Esophagus mucosa (tissue), 1 donor: ENCODE measurements at regions not wholly inside any gene's neighbourhood (a gene's known extent, or its start where the extent isn't known, plus 50 kb on each side); places are given as distances from the start of the nearest gene placed in this dataset.
A peak's percentile ranks its signal among the peaks of the same experiment; 100 is the strongest.
"Not testable (repeated sequence)": the region's sequence is repeated elsewhere in the genome, so short reads cannot be mapped to it uniquely, and the experiment has no call there.

Source experiments
- ATAC-seq: fragments of 200-7000 bp; cut with Tn5 transposase; one replicate; pipeline ENCODE4 v1.9.1; 2020
- donor health status: DM: yes; HTN: yes; CAD: no.

DNA sequence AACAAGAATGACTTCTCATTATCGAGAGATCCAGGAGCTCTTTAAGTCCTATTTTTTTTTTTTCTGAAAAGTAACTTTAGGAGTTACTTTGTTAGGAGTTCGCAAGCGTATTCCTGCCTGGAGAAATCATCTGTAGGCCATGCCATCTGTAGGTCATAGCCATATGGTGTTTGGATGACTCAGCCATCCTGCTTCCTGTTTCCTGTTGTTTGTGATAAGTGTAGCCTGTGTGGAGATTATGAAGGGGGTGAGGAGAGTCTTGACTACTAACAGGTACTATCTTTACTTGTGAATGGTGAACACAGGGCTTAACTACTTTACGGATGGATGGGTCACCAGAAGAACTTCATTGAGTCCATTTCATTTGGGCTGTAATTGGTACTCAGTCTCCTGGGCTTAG is 327.2 kb downstream of the PTPRU start:
- ATAC-seq, result no peak

DNA sequence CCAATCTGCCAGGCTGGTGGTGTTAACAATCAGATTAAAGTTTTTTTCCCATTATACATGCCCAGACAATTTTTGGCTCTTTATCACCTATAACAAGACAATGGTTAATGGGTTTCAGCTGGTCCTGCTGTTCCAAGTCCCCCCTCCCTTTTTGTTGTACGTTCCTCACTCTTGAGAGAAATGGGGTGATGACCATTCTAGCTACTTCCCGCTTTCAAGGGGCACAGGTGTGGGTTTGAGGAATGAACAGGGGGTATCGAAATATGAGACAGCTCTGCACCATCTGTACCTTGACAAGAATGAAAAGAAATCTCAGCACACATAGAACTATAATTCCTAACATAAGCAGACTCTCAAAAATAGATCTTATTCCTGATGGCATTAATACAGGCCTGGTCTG is 326.8 kb downstream of the PTPRU start:
- ATAC-seq, result no peak

DNA sequence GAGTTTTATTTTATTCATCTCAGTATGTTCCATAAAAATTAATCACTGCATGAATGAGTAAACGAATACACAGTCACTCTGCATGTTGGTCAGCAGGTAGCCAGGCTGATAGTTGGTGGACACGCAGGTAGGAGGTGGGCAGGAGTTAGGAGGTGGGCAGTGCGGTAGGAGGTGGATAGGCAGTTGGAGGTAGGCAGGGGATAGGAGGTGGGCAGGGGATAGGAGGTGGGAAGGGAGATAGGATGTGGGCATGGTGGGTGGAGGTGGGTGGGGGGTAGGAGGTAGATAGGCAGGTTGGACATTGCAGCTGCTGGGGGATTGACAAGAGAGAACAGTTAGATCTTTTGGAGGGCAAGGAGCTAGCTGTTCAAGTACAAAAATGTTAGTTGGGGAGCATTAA is 322.7 kb downstream of the PTPRU start:
- ATAC-seq, result no peak

DNA sequence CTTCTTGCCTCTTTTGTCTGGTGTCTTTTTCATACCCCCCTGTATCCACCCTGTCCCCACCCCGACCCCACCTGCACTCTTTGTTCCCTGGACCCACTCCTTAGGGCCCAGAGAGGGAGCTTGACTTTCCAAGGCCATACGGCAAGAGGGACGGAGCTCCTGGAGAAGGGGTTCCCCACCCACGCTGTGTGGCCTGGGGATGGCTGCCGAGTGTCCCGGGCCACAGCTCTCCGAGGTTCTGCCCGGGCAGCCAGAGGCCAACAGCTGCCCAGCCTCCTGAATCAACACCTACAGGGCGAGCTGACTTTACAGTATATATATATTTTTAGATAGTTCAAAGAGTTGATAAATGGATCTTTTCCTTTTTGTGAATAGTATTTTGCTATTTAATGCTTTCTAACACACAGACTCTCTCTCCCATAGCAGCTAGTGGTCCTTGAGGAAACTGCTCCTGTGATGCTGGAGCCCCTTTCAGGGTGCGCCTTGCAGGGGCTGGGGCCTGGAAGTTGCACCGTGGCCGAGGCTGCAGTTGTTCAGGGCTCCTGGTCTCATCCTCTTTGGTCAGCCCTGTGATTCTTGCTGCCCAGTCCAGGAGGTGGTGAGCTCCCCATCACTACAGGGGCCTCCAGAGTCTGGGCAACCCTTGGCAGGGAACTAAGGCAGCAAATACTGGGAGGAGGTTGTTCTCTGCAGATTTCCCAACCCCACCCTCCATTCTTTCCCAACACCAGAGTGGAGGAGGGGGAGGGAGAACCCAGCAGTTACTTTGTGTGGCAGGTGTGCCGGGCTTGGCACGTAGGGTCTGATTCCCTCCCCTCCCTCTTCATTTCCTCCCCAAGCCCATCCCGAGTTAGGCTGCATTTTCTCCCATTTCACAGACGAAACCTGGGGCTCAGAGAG is 321.6 kb downstream of the PTPRU start:
- no peak for ATAC-seq

DNA sequence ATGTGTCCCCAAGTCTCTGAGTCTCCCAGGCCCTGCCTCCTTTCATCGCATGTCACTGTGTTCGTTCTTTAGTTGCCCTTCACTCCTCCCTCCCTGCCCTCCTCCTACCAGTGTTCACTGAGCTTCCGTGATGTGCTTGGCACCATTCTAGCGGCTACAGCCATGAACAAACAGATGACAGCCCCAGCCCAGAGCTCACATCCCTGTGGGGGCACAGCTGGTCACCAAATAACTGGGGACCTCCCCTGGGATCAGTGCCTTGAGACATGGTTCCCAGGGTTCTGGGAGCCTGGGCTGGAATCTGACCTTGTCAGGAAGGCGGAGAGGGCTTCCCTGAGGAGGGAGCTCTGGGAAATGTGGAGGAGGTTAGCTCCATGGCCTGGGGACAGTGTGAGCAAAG is 320.7 kb downstream of the PTPRU start:
- no peak for ATAC-seq

DNA sequence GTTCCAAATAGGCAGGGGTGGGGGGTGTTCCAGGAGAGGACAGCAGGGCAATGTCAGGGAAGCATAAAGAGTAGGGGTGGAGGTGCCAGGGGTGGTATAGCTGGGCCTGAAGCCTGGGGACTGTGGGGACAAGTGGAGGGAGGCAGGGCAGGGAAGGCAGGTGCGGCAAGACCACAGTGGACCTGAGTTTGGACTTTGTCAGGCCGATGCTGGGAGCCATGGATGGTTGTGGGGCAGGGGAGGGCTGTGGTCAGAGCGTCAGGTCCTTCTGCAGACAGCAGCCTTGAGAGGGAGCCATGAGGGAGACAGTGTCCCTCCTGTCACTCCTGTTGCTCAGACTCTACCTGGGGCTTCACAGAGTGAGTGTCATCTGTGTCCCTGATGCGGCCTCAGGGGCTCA is 320.3 kb downstream of the PTPRU start:
- ATAC-seq, result no peak

DNA sequence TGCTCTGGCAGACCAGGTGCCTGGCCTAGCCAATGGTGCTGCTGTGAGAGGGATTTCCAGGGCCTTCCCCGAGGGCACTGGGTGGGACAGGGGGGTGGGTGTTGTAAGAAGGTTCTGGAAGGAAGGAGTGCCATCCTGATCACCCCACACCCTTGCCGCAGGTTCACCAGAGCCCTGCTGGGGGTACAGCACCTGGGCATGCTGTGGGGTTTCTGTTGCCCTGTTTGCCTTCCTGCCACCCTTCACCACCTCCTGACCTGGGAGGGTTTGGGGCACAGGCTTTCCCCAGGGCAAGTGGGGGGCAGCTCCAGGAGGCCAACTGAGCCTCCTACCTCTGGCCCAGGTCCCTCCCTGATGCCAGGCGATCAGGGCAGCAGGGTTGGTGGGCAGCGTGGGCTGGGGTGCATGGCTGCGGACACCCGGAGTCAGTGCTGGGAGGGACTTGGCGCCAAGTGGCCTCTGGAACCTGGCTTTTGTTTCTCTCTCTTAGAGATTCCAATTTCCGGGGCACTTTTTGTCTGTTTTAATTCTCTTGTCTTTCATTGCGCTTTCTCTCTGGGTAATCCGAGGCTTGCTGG is 318.8 kb downstream of the PTPRU start:
- ATAC-seq, result no peak

DNA sequence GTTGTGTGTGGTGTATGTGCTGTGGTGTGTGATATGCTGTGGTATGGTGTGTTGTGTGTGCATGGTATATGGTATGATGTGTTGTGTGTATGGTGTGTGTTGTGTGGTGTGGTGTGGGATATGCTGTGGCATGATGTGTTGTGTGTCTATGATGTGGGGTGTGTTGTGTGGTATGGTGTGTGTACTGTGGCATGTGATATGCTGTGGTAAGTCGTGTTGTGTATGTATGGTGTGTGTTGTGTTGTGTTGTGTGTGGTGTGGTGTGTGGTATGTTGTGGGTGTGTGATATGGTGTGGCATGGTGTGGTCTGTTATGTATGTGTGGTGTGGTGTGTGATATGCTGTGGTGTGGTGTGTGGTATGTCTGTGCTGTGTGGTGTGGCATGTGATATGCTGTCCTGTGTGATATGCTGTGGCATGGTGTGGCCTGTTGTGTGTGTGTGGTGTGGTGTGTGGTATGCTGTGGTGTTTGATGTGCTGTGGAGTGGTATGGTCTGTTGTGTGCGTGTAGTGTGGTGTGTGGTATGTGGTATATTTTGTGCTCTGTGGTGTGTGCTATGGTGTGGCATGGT is 318.0 kb downstream of the PTPRU start:
- ATAC-seq, result no peak

DNA sequence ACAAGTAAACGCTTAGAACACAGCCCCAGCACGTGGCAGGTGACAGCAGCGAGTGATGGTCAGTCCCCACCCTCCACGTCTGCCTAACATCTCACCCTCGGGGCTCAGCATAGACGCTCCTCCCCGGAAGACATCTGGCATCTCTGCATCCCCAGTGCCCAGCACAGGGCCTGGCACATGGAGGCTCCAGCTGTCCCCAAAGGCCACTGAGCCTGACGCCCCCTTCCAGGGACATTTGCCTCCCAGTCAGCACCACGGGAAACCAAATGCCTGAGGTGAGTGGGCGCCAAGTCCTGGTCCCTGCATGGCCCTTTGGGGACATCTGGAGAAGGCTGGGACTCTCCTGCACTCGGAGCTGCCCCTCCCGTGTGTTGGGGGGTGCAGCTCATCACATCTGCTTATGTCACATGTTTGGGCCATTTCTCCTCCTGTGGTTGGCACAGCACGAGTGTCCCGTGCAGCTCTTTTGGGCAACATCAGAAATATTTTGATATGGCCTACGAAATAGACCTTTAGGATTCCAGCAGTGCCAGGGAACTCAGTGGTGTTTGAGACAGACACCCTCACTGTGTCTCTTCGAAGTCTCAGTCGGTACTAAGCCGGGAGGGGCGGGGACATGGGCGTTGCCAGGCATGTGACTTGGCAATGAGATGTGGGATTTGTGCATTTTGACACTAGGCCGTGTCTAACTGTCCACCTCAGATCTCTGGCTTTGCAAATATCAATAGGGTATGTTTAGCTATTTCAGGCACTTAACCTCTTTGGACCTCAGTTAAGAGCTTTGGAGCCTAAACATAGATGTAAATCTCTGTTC is 315.0 kb downstream of the PTPRU start:
- no peak for ATAC-seq

DNA sequence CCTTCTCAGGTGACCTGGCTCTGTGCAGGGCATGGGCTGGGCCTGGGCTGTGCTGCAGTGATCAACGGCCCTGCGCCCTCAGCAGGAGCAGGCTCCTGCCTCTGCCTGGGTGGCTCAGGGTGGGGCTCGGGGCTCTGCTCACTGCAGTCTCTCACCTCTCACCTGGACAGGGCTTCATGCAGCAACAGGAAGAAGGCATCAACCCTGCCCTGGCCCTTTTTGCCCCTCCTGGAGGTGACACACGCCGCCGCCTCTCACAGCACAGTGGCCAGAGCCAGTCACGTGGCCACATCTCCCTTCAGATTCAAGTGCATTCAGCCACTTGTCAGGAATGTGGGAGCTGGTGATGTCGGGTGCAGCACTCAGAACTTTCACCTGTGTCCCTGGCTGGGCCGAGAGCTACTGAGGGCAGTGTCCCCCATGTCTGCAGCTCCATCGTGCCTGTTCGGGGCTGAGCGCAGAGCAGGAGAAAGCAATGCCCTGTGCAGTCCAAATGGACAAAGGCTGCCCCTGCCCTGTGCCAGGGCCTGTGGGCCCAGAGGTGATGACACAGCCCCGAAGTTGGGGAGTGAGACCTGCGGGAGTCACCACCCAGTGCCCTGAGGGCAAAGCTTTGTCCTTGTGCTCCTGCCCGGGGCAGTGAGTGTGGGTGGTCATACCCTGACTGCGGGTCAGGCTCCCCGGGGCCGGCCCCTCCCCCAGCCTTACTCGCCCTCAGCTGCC is 314.0 kb downstream of the PTPRU start:
- peak; percentile 68 for ATAC-seq

DNA sequence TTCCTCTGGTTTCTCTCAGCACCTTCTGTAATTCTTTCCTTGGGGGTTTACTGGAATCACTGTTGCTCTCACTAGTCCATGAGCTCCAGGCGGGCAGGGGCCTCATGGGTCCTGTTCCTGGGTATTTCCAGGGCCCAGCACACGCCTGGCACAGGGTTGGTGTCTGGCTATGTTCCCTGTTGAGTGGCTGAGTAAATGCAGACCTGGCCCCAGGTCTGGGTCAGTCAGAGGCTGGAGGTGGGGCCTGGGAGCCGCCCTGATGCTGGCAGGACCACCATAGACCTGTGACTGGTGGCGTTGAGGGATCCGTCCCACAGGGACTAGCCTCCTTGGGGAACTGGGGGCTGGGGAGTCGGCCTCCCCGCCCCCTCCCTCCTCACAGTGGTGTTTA is 313.4 kb downstream of the PTPRU start:
- not testable (repeated sequence) for ATAC-seq

DNA sequence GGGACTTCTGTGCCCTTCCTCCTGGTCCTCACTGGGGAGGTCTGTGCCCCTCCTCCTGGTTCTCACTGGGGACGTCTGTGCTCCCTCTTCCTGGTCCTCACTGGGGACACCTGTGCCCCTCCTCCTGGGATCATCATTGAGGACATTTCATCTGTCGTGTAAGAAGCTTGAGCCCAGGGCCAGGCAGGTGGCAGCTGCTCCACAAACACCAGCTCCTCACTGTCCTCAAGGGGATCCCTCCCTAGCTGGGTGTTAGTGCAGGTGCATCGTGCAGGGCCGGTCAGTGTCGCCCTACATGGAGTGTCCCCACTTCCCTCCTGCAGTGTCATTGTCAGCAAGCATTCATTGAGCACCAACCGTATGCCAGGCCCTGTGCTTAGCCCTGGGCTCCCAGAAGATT is 312.7 kb downstream of the PTPRU start:
- ATAC-seq, result no peak

DNA sequence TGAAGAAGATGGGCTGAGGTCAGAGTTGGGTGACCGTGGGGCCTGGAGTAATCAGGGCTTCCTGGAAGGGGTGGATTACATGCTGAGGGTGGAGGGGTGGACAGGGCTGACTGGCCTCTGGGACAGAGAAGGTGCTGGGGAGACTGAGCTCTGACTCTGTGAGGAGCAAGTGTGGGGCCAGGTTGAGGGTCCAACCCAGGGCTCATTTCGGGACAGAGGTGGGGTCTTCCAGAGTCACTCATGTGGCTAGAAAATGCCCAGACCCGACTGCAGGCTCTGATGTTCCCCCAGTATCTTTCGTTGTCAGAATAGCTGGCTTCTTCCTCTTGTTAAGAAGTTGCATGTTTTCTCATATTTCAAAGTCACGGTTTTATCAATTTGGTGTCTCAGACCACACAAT is 311.8 kb downstream of the PTPRU start:
- ATAC-seq, result no peak

DNA sequence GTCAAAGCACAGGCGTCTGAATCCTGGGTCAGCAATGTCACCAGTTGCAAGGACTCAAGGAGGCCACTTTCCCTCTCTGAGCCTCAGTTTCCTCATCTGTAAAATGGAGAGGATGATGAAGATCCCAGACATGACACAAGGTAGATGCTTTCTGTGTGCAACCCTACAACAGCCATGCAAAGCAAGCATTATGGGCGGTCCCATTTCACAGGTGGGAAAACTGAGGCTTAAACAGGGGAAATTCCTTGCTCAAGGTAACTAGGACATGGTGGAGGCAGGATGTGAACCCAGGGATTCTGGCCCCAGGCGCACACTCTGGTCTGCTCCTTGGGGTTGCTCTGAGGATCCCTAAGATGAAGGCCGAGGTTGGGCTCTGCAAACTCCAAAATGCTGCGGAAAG is 311.0 kb downstream of the PTPRU start:
- no peak for ATAC-seq

DNA sequence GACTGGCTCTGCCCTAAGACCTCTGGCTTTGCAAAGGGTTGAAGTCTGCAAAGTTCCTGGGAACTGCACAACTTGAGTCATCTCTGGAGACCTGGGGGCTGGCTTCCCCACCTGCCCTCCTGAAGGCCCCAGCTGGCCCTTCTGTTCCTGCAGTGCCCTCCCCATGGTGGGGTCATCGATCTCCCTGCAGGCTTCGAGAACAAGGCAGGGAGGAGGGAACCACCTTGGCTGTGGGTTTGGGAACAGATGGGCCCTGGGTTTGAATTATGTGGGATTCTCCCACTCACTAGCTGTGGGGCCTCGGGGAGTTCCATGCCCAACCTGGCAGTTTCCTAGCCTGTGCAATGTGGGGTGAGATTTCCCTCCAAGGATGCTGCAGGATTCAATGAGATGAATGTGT is 310.2 kb downstream of the PTPRU start:
- ATAC-seq, result no peak

DNA sequence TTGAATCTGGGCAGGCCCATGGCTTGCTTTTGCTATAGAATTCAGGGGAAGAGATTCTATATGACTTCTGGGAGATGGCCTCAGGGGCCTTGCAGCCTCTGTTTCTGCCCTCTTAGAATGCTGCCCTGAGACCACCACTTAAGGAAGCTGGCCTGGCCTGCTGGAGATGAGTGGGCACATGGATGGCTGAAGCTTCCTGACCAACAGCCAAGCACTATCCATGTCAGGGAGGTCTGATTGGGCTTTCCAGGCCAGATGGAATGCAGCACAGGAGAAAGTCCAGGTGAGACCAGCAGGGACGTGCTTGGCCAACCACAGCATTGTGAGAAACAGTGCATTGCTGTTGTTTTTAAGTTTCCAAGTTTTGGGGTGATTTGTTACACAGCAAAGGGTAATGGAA is 308.1 kb downstream of the PTPRU start:
- no peak for ATAC-seq

DNA sequence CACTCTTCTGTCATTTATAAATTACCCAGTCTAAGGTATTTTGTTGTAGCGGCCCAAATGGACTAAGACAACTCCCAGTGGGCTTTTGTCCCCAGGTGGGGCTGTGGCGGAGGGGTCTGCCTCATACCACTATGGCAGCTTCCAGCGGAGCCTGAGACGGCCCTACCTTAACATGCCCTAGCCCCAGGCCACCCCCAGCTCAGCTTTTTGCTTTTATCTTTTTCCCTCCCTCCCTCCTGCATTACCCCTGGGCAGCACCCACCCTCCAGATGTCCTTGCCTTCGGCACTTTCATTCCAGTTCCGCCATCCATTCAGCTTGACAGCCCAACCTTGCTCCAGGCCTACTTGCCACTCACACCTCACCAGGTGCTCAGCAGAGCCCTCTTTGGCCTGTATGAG is 307.3 kb downstream of the PTPRU start:
- no peak for ATAC-seq

DNA sequence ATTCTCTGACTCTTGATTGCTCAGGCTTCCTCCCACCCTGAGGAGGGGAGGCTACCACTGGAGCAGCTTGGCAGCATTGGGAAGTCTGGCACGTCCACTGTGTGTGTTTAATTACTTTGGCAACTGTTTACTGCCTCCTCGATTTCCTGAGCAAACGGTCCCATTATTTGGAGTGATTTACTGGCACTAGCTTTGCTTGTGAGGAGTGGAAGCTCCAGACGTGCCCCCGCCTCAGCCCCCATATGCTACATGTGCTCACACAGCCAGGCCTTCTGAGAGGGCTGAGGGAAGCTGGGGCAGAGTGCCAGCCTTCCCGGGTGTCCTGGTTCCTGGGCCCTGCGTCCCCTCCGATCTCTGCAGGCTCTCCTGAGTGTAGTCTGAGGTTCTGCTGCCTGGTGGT is 306.2 kb downstream of the PTPRU start:
- no peak for ATAC-seq

DNA sequence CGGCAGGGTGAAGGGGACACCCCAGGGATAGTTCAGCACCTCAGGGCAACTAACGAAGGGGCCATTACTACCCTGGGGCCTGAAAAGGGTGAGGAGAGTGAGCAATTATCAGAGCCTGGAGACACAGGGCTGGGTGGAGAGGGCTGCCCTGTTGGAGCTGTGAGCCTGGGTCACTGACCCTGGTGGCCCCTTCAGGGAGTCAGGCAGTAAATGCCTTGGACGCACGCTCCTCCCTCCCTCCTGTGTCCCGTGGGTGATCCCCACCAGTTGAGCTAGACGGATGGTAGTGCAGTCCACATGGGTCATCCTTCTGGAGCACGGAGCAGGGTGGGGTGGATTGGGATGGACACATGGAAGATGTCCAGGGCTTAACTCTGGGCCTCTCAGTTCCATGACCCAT is 305.3 kb downstream of the PTPRU start:
- no peak for ATAC-seq

DNA sequence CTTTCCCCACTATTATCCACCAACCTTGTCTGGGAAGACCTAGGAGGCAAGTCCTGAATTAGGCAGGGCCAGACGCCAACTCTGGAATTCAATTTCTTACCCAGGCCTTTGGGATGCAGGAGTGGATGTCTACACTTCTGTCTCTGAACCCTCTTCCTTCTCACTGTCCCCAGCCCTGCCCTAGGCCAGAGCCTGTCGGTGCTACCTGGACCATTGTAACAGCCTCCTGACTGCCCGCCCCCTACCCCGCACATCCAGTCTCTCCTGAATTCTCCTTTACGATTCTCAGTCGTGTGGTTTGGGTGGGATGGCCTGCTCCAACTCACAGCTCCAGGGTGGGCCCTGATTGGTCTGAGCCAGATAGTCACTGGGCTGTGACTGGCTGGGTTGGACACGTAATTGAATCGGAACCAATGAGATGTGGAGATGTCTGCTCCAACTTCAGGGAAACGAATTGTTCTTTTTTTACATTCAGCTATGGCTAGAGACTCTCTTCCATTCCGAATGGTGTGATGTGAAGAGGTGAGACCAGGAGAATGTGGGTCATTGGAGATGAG is 304.6 kb downstream of the PTPRU start:
- ATAC-seq, result no peak

DNA sequence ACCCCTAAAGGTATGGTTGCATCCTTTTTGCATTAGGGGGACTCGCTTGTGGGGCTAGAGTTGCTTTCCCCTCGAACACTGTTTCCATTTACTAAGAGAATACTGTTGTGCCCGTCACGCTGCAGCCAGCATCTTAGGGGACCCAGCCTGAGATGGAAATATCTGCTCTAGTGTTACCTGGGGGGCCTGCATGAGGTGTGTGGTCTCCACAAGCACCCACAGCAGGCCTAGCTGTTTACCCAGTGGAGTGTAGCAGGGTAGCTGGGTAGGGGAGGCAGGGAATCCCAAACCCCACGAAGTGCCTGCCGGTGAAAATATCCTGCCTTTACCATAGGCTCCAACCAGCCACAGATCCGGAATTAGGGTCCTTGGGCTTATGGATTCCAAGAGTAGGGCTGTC is 303.6 kb downstream of the PTPRU start:
- ATAC-seq, result no peak

DNA sequence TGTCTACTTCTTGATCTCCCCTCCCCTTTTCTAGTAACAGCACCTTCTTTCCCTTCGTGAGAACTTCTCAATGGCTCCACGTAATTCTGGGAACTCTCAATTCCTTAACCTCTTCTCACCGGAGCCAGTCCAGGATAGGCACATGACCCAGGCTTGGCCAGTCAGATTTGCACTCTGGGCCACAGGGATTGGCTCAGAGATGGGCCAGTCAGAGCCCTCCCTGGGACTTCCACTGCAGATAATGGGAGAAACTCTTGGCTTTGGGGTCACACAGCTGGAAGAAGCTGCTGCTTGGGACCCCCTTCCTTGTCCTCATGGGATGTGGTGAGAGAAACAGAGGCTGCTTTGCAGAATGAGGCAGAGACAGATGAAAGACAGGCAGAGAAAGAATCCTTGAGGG is 302.3 kb downstream of the PTPRU start:
- no peak for ATAC-seq
